NB4 (cell line): ENCODE measurements at regions not wholly inside any gene's neighbourhood (a gene's known extent, or its start where the extent isn't known, plus 50 kb on each side); places are given as distances from the start of the nearest gene placed in this dataset.

ENCODE experiments used
- TF ChIP-seq, protein P1 (sequence below): IDR thresholded peaks from 2 replicates; pipeline ENCODE4 v1.6.1; 2011; ENCODE audit warnings: low read depth, low read length
- TF ChIP-seq, protein P2 (sequence below): IDR thresholded peaks from one replicate; pipeline ENCODE4 v1.5.1; 2012; ENCODE audit warnings: low read depth, low read length

DNA sequence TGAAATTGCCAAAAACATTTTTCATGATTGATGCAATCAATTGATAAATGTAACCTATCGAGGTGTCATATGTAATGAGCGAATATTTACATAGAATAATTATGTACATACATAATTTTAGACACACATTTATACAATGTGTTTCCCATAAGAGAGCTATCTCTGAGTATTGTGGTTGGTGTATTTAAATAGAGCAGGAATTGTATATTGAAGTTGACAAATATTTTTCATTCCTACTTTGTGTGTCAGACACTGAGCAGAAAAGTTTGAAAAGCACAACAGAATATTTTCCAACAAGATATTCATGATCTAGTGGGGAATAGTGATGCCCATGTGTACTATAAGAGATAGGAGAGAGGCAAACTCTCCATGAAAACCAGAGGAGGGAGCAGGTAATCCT lies 295.2 kb downstream of the ANKRD50 start:
- TF ChIP-seq, protein P1, sequence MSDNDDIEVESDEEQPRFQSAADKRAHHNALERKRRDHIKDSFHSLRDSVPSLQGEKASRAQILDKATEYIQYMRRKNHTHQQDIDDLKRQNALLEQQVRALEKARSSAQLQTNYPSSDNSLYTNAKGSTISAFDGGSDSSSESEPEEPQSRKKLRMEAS = no peak
- TF ChIP-seq, protein P2, sequence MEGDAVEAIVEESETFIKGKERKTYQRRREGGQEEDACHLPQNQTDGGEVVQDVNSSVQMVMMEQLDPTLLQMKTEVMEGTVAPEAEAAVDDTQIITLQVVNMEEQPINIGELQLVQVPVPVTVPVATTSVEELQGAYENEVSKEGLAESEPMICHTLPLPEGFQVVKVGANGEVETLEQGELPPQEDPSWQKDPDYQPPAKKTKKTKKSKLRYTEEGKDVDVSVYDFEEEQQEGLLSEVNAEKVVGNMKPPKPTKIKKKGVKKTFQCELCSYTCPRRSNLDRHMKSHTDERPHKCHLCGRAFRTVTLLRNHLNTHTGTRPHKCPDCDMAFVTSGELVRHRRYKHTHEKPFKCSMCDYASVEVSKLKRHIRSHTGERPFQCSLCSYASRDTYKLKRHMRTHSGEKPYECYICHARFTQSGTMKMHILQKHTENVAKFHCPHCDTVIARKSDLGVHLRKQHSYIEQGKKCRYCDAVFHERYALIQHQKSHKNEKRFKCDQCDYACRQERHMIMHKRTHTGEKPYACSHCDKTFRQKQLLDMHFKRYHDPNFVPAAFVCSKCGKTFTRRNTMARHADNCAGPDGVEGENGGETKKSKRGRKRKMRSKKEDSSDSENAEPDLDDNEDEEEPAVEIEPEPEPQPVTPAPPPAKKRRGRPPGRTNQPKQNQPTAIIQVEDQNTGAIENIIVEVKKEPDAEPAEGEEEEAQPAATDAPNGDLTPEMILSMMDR = no peak
